DMS114 treated with DMSO at 0.1 percent for 48 hours (cell line): ENCODE measurements at regions not wholly inside any gene's neighbourhood (a gene's known extent, or its start where the extent isn't known, plus 50 kb on each side); places are given as distances from the start of the nearest gene placed in this dataset.
"Not testable (repeated sequence)": the region's sequence is repeated elsewhere in the genome, so short reads cannot be mapped to it uniquely, and the experiment has no call there.

Source experiments
- DNase-seq: peaks from one replicate; lab custom pipeline; 2025; ENCODE audit not compliant: unreplicated experiment; lab: John Stamatoyannopoulos, UW

- no peak for DNase-seq
Measured at GRCh38 chr20:53819973-53820451, 226.4 kb upstream of the ZNF217 start.

DNA sequence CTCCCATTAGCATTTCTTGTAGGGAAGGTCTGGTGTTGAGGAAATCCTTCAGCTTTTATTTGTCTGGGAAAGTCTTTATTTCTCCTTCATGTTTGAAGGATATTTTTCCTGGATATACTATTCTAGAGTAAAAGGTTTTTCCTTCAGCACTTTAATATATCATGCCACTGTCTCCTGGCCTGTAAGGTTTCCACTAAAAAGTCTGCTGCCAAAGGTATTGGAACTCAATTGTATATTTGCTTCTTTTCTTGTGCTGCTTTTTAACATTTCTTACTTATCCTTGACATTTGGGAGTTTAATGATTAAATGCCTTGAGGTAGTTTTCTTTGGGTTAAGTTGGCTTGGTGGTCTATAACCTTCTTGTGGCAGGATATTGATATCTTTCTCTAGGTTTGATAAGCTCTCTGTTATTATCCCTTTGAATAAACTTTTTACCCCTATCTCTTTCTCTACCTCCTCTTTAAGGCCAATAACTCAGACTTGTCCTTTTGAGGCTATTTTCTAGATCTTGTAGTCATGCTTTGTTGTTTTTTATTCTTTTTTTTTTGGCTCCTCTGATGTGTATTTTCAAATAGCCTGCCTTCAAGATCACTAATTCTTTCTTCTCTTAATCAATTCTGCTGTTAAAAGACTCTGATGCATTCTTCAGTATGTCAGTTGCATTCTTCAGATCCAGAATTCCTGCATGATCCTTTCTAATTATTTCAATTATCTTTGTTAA is 225.0 kb upstream of the ZNF217 start:
- no peak for DNase-seq

GRCh38 chr20:53817513-53817912 is 223.9 kb upstream of the ZNF217 start:
- not testable (repeated sequence) for DNase-seq

DNA sequence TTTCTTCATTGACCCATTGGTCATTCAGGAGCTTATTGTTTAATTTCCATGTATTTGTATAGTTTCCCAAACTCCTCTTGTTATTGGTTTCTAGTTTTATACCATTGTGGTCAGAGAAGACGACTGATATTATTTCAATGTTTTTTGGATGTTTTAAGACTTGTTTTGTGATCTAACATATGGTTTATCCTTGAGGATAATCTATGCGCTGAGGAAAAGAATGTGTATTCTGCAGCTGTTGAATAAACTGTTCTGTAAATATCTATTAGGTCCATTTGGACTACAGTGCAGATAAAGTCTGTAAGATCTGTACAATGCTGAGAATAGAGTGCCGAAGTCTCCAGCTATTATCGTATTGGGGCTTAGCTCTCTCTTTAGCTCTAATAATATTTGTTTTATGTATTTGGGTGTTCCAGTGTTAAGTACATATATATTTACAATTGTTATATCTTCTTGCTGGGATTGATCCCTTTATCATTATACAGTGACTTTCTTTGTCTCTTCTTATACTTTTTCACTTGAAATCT is 223.3 kb upstream of the ZNF217 start:
- no peak for DNase-seq

GRCh38 chr20:53815509-53815908 is 221.9 kb upstream of the ZNF217 start:
- DNase-seq = no peak

- no peak for DNase-seq
Measured at GRCh38 chr20:53814060-53814459, 220.4 kb upstream of the ZNF217 start.

- DNase-seq = no peak
Measured at GRCh38 chr20:53813636-53814035, 220.0 kb upstream of the ZNF217 start.

- DNase-seq = no peak
Measured at GRCh38 chr20:53811577-53811976, 217.9 kb upstream of the ZNF217 start.

GRCh38 chr20:53810661-53811355 is 217.2 kb upstream of the ZNF217 start:
- no peak for DNase-seq

- no peak for DNase-seq
Measured at GRCh38 chr20:53809728-53810365, 216.2 kb upstream of the ZNF217 start.

DNA sequence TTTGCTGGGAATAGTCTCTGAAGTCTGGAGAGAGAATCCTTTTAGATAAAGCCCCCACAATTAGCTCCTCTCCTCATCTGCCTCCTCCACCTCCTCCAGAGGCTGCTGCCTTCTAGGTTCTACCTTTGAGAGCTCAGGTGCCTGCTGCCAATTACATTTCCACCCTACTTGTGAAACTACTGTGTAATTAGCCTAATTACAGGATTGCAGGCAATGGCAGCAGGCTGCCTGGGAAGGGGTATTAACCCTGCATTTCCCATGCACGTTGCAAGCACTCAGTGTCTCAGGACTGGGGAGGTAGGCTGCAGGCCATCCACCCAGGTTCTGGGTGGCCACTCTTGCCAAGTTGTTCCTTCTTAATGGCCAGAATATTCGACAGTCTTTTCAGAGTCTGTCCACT is 215.6 kb upstream of the ZNF217 start:
- no peak for DNase-seq

GRCh38 chr20:53808733-53809132 is 215.1 kb upstream of the ZNF217 start:
- DNase-seq = no peak

DNA sequence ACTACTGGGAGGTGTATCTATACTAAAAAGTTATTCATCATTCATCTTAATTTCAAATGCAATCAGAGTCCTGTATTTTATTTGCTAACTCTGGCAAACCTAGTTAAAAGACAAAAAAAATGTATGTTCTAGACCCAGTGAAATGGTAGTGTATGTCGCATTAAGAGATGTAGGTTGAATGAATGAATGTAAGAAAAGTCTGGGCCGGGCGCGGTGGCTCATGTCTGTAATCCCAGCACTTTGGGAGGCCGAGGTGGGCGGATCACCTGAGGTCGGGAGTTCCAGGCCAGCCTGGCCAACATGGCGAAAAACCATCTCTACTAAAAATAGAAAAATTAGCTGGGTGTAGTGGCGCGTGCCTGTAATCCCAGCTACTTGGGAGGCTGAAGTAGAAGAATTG is 214.7 kb upstream of the ZNF217 start:
- DNase-seq = not testable (repeated sequence)

DNA sequence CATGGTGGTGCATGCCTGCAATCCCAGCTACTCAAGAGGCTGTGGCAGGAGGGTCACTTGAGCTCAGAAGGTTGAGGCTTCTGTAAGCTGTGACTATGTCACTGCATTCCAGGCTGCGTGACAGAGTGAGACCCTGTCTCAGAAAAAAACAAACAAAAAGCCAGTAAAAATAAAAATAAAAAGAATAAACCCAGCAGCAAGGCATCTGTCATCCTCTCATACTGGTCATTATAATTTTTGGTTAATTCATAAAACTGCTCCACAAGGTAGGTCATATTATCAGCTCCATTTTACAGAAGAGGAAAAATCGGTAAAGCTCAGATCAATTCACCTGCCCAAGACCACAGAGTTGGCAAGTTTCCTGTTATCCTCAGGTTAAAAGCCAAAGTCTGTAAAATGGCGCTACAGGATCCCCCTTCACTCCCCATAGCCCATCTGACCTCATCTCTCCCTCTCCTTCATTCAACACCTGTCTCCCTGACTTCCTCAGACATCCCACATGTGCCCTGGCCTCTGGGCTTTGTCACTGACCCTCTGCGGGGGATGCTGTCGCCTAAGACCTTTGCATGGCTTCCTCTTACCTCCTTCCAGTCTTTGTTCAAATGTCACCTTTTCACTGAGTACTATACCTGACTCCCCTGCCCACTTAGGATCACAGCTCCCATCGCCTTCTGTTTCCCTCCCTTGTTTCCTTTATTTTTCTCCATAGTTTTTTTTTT is 213.2 kb upstream of the ZNF217 start:
- no peak for DNase-seq

DNA sequence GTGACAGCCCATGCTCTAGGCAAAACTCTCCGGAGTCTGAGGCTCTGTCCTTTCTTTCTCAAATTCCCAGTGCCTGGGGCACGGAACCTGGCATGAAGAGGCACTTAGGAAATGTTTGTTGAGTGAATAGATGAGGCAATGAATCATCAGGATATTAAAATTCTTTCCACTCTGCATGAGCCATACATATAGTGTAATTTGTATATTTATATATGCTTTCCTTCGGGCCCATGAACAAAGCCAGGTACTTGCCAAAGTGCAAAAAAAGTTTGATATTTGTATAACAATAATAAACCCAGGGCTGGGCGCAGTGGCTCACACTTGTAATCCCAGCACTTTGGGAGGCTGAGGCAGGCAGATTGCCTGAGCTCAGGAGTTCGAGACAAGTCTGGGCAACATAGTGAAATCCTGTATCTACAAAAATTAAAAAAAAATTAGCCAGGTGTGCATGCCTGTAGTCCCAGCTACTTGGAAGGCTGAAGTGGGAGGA is 212.3 kb upstream of the ZNF217 start:
- no peak for DNase-seq

GRCh38 chr20:53804920-53805894 is 211.6 kb upstream of the ZNF217 start:
- DNase-seq = no peak

DNA sequence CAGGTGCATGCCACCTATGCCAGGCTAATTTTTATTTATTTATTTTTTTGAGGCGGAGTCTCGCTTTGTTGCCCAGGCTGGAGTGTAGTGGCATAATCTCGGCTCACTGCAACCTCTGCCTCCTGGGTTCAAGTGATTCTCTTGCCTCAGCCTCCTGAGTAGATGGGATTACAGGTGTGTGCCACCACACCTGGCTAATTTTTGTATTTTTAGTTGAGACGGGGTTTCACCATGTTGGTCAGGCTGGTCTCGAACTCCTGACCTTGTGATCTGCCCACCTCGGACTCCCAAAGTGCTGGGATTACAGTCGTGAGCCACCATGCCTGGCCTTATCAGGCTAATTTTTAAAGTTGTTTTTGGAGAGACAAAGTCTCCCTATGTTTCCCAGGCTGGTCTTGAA is 210.7 kb upstream of the ZNF217 start:
- DNase-seq = not testable (repeated sequence)

- DNase-seq = no peak
Measured at GRCh38 chr20:53803492-53804155, 210.0 kb upstream of the ZNF217 start.
